ENCODE measurements at regions not wholly inside any gene's neighbourhood (a gene's known extent, or its start where the extent isn't known, plus 50 kb on each side); places are given as distances from the start of the nearest gene placed in this dataset.
"Not testable (repeated sequence)": the region's sequence is repeated elsewhere in the genome, so short reads cannot be mapped to it uniquely, and the experiment has no call there.

GRCh38 chr16:66025751-66026150, 340.7 kb upstream of the CDH5 start:
- Histone ChIP-seq H3K79me2 (ENCODE audit: low read length) (no peaks in the 10 kb centered on the region), H2AFZ (ENCODE audit: low read length) (no peak overlapping the region), H3K4me1 (ENCODE audit: low read length) (no peaks in the 10 kb centered on the region), H3K9ac (ENCODE audit: low read length) (no peak overlapping the region), H4K20me1 (ENCODE audit: insufficient read depth, low read depth, low read length) (no peaks in the 10 kb centered on the region), H3K9me3 (ENCODE audit: low read length) (peaks cover 3% of the 10 kb centered on the region; the same call in 1 of the 2 replicates), H3K36me3 (ENCODE audit: insufficient read depth, low read length) (no peaks in the 10 kb centered on the region), H3K27me3 (ENCODE audit: low read length) (no peaks in the 10 kb centered on the region), H3K4me2 (ENCODE audit: low read depth, low read length, poor library complexity, severe bottlenecking) (no peak overlapping the region), H3K9me2 (replicated peaks; ENCODE audit: insufficient read depth, low read length) (no peaks in the 10 kb centered on the region), H3K27ac (ENCODE audit: low read length) (no peak overlapping the region), H3K4me3 (ENCODE audit: low read length) (no peak overlapping the region)
- no peak for DNase-seq

GRCh38 chr16:66024567-66024966, 341.9 kb upstream of the CDH5 start:
- H2AFZ ChIP-seq (ENCODE audit: low read length); H3K36me3 ChIP-seq (ENCODE audit: insufficient read depth, low read length); H3K4me2 ChIP-seq (ENCODE audit: low read depth, low read length, poor library complexity, severe bottlenecking); H3K9ac ChIP-seq (ENCODE audit: low read length); H3K27ac ChIP-seq (ENCODE audit: low read length); H3K79me2 ChIP-seq (ENCODE audit: low read length); H3K9me2 ChIP-seq (replicated peaks; ENCODE audit: insufficient read depth, low read length); H3K9me3 ChIP-seq (ENCODE audit: low read length); H3K4me1 ChIP-seq (ENCODE audit: low read length); H3K4me3 ChIP-seq (ENCODE audit: low read length); H4K20me1 ChIP-seq (ENCODE audit: insufficient read depth, low read depth, low read length); H3K27me3 ChIP-seq (ENCODE audit: low read length); DNase-seq: not testable (repeated sequence)

GRCh38 chr16:66023481-66023880, 343.0 kb upstream of the CDH5 start:
- DNase-seq, result no peak
- Histone ChIP-seq H3K9ac (ENCODE audit: low read length) (no peak overlapping the region), H3K27ac (ENCODE audit: low read length) (no peak overlapping the region), H3K4me2 (ENCODE audit: low read depth, low read length, poor library complexity, severe bottlenecking) (no peak overlapping the region), H3K9me3 (ENCODE audit: low read length) (peaks cover 3% of the 10 kb centered on the region; the same call in 1 of the 2 replicates), H3K79me2 (ENCODE audit: low read length) (no peaks in the 10 kb centered on the region), H2AFZ (ENCODE audit: low read length) (no peak overlapping the region), H4K20me1 (ENCODE audit: insufficient read depth, low read depth, low read length) (no peaks in the 10 kb centered on the region), H3K4me1 (ENCODE audit: low read length) (no peaks in the 10 kb centered on the region), H3K4me3 (ENCODE audit: low read length) (no peak overlapping the region), H3K9me2 (replicated peaks; ENCODE audit: insufficient read depth, low read length) (no peaks in the 10 kb centered on the region), H3K36me3 (ENCODE audit: insufficient read depth, low read length) (no peaks in the 10 kb centered on the region), H3K27me3 (ENCODE audit: low read length) (no peaks in the 10 kb centered on the region)

- H3K36me3 ChIP-seq (ENCODE audit: insufficient read depth, low read length), result no peaks in the 10 kb centered on the region
- no peaks in the 10 kb centered on the region for H4K20me1 ChIP-seq (ENCODE audit: insufficient read depth, low read depth, low read length)
- H3K27ac ChIP-seq (ENCODE audit: low read length), result no peak overlapping the region
- H3K79me2 ChIP-seq (ENCODE audit: low read length), result no peaks in the 10 kb centered on the region
- no peak for DNase-seq
- no peaks in the 10 kb centered on the region for H3K9me2 ChIP-seq (replicated peaks; ENCODE audit: insufficient read depth, low read length)
- H3K4me3 ChIP-seq (ENCODE audit: low read length), result no peak overlapping the region
- H2AFZ ChIP-seq (ENCODE audit: low read length), result no peak overlapping the region
- H3K9me3 ChIP-seq (ENCODE audit: low read length), result peaks cover 3% of the 10 kb centered on the region; the same call in 1 of the 2 replicates
- no peak overlapping the region for H3K4me2 ChIP-seq (ENCODE audit: low read depth, low read length, poor library complexity, severe bottlenecking)
- no peak overlapping the region for H3K9ac ChIP-seq (ENCODE audit: low read length)
- H3K4me1 ChIP-seq (ENCODE audit: low read length), result no peaks in the 10 kb centered on the region
- H3K27me3 ChIP-seq (ENCODE audit: low read length), result no peaks in the 10 kb centered on the region
These were observed 345.8 kb upstream of the CDH5 start for GRCh38 chr16:66020642-66021041.

- H2AFZ ChIP-seq (ENCODE audit: low read length), result no peak overlapping the region
- H3K9me2 ChIP-seq (replicated peaks; ENCODE audit: insufficient read depth, low read length), result no peaks in the 10 kb centered on the region
- no peak overlapping the region for H3K4me3 ChIP-seq (ENCODE audit: low read length)
- no peak overlapping the region for H3K27ac ChIP-seq (ENCODE audit: low read length)
- no peaks in the 10 kb centered on the region for H3K36me3 ChIP-seq (ENCODE audit: insufficient read depth, low read length)
- no peaks in the 10 kb centered on the region for H3K4me1 ChIP-seq (ENCODE audit: low read length)
- no peaks in the 10 kb centered on the region for H4K20me1 ChIP-seq (ENCODE audit: insufficient read depth, low read depth, low read length)
- no peaks in the 10 kb centered on the region for H3K79me2 ChIP-seq (ENCODE audit: low read length)
- peaks cover 3% of the 10 kb centered on the region; the same call in 1 of the 2 replicates for H3K9me3 ChIP-seq (ENCODE audit: low read length)
- no peak for DNase-seq
- H3K4me2 ChIP-seq (ENCODE audit: low read depth, low read length, poor library complexity, severe bottlenecking), result no peak overlapping the region
- H3K9ac ChIP-seq (ENCODE audit: low read length), result no peak overlapping the region
- no peaks in the 10 kb centered on the region for H3K27me3 ChIP-seq (ENCODE audit: low read length)
These were observed 346.4 kb upstream of the CDH5 start for GRCh38 chr16:66020046-66020445.

- not testable (repeated sequence) for H3K4me1 ChIP-seq (ENCODE audit: low read length); H3K27me3 ChIP-seq (ENCODE audit: low read length); H3K4me2 ChIP-seq (ENCODE audit: low read depth, low read length, poor library complexity, severe bottlenecking); H3K27ac ChIP-seq (ENCODE audit: low read length); H3K9ac ChIP-seq (ENCODE audit: low read length); H3K9me3 ChIP-seq (ENCODE audit: low read length); DNase-seq; H4K20me1 ChIP-seq (ENCODE audit: insufficient read depth, low read depth, low read length); H2AFZ ChIP-seq (ENCODE audit: low read length); H3K4me3 ChIP-seq (ENCODE audit: low read length); H3K9me2 ChIP-seq (replicated peaks; ENCODE audit: insufficient read depth, low read length); H3K79me2 ChIP-seq (ENCODE audit: low read length); H3K36me3 ChIP-seq (ENCODE audit: insufficient read depth, low read length)
These were observed 347.0 kb upstream of the CDH5 start for GRCh38 chr16:66019502-66019901.

GRCh38 chr16:66014221-66014620, 352.3 kb upstream of the CDH5 start:
- H3K9me2 ChIP-seq (replicated peaks; ENCODE audit: insufficient read depth, low read length), result no peaks in the 10 kb centered on the region
- no peak overlapping the region for H3K27ac ChIP-seq (ENCODE audit: low read length)
- no peak overlapping the region for H3K4me2 ChIP-seq (ENCODE audit: low read depth, low read length, poor library complexity, severe bottlenecking)
- no peak overlapping the region for H2AFZ ChIP-seq (ENCODE audit: low read length)
- H3K27me3 ChIP-seq (ENCODE audit: low read length), result no peaks in the 10 kb centered on the region; the same call in 1 of the 2 replicates
- DNase-seq, result no peak
- no peaks in the 10 kb centered on the region for H3K36me3 ChIP-seq (ENCODE audit: insufficient read depth, low read length)
- no peaks in the 10 kb centered on the region for H3K79me2 ChIP-seq (ENCODE audit: low read length)
- no peaks in the 10 kb centered on the region for H3K4me1 ChIP-seq (ENCODE audit: low read length)
- no peaks in the 10 kb centered on the region for H4K20me1 ChIP-seq (ENCODE audit: insufficient read depth, low read depth, low read length)
- H3K9ac ChIP-seq (ENCODE audit: low read length), result no peak overlapping the region
- H3K9me3 ChIP-seq (ENCODE audit: low read length), result no peaks in the 10 kb centered on the region
- H3K4me3 ChIP-seq (ENCODE audit: low read length), result no peak overlapping the region

GRCh38 chr16:66013486-66013885, 353.0 kb upstream of the CDH5 start:
- H3K36me3 ChIP-seq (ENCODE audit: insufficient read depth, low read length), result no peaks in the 10 kb centered on the region
- H3K9me2 ChIP-seq (replicated peaks; ENCODE audit: insufficient read depth, low read length), result no peaks in the 10 kb centered on the region
- H3K79me2 ChIP-seq (ENCODE audit: low read length), result no peaks in the 10 kb centered on the region
- no peaks in the 10 kb centered on the region for H3K4me1 ChIP-seq (ENCODE audit: low read length)
- H2AFZ ChIP-seq (ENCODE audit: low read length), result no peak overlapping the region
- no peak overlapping the region for H3K4me2 ChIP-seq (ENCODE audit: low read depth, low read length, poor library complexity, severe bottlenecking)
- H3K27me3 ChIP-seq (ENCODE audit: low read length), result no peaks in the 10 kb centered on the region; the same call in 1 of the 2 replicates
- H3K9me3 ChIP-seq (ENCODE audit: low read length), result no peaks in the 10 kb centered on the region
- no peak overlapping the region for H3K9ac ChIP-seq (ENCODE audit: low read length)
- no peak overlapping the region for H3K4me3 ChIP-seq (ENCODE audit: low read length)
- no peak overlapping the region for H3K27ac ChIP-seq (ENCODE audit: low read length)
- no peaks in the 10 kb centered on the region for H4K20me1 ChIP-seq (ENCODE audit: insufficient read depth, low read depth, low read length)
- no peak for DNase-seq

- Histone ChIP-seq H3K9ac (ENCODE audit: low read length) (no peak overlapping the region), H3K27ac (ENCODE audit: low read length) (no peak overlapping the region), H3K4me3 (ENCODE audit: low read length) (no peak overlapping the region), H3K4me1 (ENCODE audit: low read length) (no peaks in the 10 kb centered on the region), H3K9me3 (ENCODE audit: low read length) (no peaks in the 10 kb centered on the region), H3K79me2 (ENCODE audit: low read length) (no peaks in the 10 kb centered on the region), H4K20me1 (ENCODE audit: insufficient read depth, low read depth, low read length) (no peaks in the 10 kb centered on the region), H2AFZ (ENCODE audit: low read length) (no peak overlapping the region), H3K4me2 (ENCODE audit: low read depth, low read length, poor library complexity, severe bottlenecking) (no peak overlapping the region), H3K27me3 (ENCODE audit: low read length) (no peaks in the 10 kb centered on the region; the same call in 1 of the 2 replicates), H3K9me2 (replicated peaks; ENCODE audit: insufficient read depth, low read length) (no peaks in the 10 kb centered on the region), H3K36me3 (ENCODE audit: insufficient read depth, low read length) (no peaks in the 10 kb centered on the region)
- DNase-seq, result no peak
These were observed 358.4 kb upstream of the CDH5 start for GRCh38 chr16:66008136-66008535.

All from Karpas-422 (cell line).